DMS153 (cell line): ENCODE measurements at regions not wholly inside any gene's neighbourhood (a gene's known extent, or its start where the extent isn't known, plus 50 kb on each side); places are given as distances from the start of the nearest gene placed in this dataset.

Source experiments
- DNase-seq: peaks from one replicate; lab custom pipeline; 2025; lab: John Stamatoyannopoulos, UW

- DNase-seq: no peak
Measured at GRCh38 chr5:152270096-152270495, 135.0 kb downstream of the NMUR2 start.

- DNase-seq: no peak
Measured at GRCh38 chr5:152269533-152269932, 135.5 kb downstream of the NMUR2 start.

- DNase-seq: no peak
Measured at GRCh38 chr5:152264645-152265254, 140.3 kb downstream of the NMUR2 start.

GRCh38 chr5:152262667-152263066 is 142.4 kb downstream of the NMUR2 start:
- no peak for DNase-seq

- no peak for DNase-seq
Measured at GRCh38 chr5:152260940-152261339, 144.1 kb downstream of the NMUR2 start.

GRCh38 chr5:152259702-152260101 is 145.4 kb downstream of the NMUR2 start:
- no peak for DNase-seq

GRCh38 chr5:152256580-152256979 is 148.5 kb downstream of the NMUR2 start:
- no peak for DNase-seq

DNA sequence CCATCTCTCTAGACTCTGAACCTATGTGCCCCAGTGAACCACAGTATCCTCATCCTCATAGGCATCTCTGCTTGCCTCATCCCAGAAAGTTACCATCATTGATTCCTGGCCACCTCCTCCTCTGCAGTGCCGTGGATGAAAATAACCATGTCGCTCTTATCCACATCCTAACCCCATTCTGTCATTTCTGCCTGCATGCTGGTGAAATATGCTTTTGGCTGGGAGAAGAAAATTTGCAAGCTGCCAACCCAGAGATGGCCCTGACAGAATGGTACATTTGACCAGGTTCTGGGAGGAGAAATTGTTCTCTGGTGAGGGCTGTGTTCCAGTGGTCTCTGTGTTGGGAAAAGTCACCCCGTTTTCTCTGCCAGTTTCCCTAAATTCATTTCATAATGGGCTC is 149.7 kb downstream of the NMUR2 start:
- no peak for DNase-seq

- DNase-seq: no peak
Measured at GRCh38 chr5:152247850-152248385, 157.2 kb downstream of the NMUR2 start.

DNA sequence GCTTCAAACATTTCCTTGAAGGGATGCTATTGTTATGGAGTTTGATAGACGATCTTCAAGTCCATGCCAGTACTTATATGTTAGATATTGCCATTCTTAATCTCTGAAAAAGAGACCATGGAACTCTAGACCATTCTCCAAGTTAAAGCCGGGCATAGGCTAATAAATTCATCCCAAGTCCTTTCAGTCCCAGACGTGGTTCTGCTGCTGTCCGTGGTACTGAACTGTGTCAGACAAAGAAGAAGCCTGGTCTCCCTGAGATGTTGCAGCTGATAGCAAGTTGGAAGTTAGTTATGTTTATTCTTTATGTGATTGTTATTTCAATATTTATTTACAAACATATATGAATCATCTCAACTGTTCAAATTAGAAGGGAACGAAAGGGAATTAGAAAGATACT is 158.7 kb downstream of the NMUR2 start:
- DNase-seq: no peak

GRCh38 chr5:152237531-152237930 is 167.5 kb downstream of the NMUR2 start:
- DNase-seq: no peak

GRCh38 chr5:152226191-152226590 is 178.9 kb downstream of the NMUR2 start:
- DNase-seq: no peak

- no peak for DNase-seq
Measured at GRCh38 chr5:152221721-152222629, 183.1 kb downstream of the NMUR2 start.

DNA sequence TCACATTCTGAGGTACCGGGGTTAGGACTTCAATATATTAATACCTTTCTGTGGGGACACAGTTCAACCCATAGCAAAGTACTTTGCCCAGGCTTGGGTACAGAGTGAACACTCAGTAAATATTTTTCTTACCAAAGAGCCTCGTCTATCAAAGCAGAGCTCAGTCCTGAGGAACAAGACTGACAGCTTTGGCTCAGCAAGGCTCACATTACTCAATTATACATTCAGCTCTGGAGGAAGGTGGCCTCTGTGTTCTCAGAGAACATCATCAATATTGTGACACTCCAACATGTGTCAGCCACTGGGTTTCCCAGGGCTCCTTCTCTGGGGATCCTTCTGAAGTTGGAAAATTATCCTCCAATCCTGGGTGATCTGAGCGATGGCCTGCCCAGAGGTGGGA is 186.4 kb downstream of the NMUR2 start:
- no peak for DNase-seq

DNA sequence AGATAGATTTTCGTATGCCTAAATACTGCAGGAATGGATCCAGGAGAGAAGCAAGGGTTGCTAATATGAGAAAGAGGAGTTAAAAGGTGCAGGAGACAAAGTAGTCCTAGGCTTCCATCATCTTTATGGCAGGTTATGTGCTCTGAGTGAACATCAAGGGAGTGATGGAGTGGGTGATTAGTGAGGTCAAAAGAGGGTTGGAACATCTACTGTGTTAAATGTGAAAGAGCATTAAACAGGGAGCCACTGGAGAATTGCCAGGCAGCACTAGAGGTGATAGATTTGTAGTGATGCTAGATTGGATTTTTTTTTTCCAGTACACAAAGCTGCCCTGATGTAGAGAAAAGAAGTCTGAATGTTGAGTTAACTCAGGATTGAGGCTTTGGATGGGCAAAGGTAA is 199.3 kb downstream of the NMUR2 start:
- no peak for DNase-seq

DNA sequence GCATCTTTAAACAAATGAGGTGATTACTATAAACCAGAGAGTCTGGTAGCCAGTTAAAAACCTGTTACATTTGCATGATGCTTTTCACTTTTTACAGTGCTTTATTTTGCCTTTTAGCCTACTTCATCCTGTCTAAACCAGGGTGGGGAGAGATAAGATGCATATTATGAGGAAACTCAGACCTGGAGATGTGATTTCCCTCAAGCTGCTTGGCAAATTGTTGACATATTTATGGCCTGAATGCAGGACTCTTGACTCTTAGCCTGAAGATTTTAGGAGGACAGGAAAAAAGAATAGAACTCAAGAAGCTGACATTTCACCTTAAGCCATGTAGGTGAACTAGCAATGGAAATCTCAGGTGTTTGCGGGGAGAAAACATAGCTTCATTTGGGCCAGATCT is 202.8 kb downstream of the NMUR2 start:
- DNase-seq: no peak

DNA sequence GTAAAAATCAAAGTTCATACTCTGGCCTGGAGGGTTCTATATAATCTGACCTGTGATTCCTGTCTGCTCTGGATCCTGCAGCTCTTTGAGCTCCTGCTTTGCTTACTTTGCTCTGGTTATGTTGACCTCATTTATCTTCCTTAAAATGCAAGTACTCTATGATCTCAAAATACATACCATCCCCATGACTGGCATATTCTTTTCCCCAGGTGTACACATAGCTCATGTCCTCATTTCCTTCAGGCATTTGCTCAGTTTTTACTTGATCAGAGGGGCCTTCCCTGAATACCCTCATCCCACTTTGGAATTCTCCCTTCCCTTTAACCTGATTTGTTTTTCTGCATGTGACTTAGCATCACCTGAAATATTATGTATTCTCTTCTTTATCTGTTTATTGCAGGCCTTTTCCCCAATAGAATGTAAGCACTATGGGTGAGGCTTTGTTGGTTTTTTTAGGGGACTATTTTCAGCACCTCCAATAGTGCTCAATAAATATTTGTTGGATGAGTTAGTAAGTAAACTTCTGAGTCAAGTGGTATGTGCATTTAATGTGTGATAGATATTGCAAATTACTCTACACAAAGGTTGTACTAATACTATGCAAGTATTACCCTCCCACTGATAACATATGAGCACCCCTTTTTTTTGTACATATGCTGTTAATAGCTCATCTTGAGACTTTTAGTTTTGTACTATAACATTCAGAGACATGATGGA is 211.5 kb downstream of the NMUR2 start:
- DNase-seq: no peak

GRCh38 chr5:152188251-152188650 is 216.8 kb downstream of the NMUR2 start:
- DNase-seq: no peak

- no peak for DNase-seq
Measured at GRCh38 chr5:152187668-152188067, 217.4 kb downstream of the NMUR2 start.

DNA sequence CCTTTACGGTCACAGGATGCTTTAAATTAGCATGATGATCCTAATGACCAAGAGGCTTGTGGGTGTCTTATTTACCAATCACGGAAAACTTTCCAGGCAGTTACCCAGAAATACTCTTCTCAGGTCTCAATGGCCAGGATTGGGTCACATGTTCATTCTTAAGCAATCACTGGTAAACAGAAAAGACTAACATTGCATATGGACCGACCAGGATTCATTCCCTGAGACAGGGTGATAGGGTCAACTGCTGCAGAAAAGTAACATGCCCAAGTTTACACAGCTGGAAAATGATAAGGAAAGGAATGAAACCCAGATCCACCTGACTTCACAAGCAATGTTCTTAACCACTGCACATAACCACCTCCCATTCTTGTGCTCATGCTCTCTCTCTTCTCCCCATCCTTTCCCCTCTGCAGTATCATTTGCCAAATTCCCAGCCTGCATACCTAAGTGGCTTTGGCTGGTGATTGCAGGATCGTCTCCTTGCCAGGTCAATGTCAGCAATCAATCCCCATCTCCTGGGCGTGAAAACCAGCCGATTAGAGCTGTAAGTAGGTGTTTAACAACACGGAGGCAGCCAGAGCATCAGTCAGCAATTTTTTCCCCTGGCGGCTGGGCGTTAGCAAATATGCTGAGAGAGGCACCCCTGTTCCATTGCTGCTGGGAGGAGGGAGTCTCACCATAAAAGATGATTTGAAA is 219.4 kb downstream of the NMUR2 start:
- DNase-seq: no peak

GRCh38 chr5:152184266-152184665 is 220.8 kb downstream of the NMUR2 start:
- no peak for DNase-seq

DNA sequence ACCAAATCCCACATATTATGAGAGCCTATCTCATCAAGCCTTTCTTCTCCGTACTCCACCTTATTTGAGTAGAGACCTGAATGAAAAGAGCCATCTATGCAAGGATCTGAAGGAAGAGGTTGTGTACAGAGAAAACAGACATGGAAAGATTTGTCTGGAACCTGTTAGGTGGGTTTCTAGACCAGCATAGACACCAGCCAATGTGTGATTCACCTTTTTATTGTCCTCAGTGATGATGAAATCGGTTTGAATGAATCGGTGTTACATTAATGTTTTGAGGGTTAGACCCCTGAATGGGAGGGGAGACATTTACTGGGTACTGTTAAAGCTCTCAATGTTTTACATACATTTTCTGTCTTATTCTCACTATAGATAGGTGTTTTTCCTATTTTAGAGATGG is 223.6 kb downstream of the NMUR2 start:
- no peak for DNase-seq
